HG03095 (cell line): ENCODE measurements at regions not wholly inside any gene's neighbourhood (a gene's known extent, or its start where the extent isn't known, plus 50 kb on each side); places are given as distances from the start of the nearest gene placed in this dataset.
"Not testable (repeated sequence)": the region's sequence is repeated elsewhere in the genome, so short reads cannot be mapped to it uniquely, and the experiment has no call there.

Experiments used
- ATAC-seq: cut with Tn5 transposase; IDR thresholded peaks from one replicate; pipeline ENCODE4 v1.9.1; 2021; ENCODE audit warnings: moderate library complexity; ENCODE audit not compliant: unreplicated experiment

DNA sequence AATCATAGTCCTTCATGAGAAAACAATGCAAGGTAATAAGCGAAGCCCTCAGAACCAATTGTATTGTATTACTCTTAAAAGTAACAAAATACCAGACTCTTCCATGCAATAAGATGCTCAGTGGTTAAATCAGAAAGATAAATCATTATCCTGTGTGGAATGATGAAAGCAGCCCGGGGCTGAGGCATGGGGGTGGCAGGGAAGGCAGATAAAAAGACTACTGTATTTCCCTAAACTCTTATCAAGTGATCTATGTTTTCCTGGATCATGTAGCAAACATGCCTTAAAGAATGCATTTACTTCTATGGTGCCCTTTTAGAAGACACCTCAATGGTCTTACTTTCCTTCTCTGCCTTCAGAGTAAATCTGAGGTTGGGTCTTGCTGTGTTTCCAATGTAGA is 105.6 kb upstream of the DAPK1 start:
- ATAC-seq, result no peak

DNA sequence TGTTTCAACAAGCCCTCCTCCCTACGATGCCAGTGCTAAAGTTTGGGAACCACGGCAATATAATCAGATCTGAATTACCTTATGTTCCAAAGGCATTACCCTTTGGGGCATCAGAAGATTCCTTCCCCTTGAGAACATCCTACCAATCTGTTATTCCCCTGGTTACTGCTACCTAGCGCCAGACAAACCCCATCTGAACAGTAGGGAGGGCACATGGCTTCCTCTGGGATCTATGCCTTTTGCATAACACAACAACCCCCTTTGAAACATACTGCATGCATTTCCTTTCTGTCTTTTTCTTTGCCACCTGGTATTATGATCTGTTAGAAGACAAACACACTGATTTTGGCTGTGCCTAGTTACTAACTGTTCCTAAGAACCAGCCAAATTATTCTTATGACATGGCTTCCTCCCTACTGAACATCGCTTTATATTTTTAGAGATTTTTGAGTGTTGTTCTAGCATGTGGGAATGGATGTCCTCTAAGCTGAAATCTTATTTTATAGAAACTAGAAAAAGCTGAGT is 103.9 kb upstream of the DAPK1 start:
- no peak for ATAC-seq

GRCh38 chr9:87395804-87396479 is 101.7 kb upstream of the DAPK1 start:
- no peak for ATAC-seq

DNA sequence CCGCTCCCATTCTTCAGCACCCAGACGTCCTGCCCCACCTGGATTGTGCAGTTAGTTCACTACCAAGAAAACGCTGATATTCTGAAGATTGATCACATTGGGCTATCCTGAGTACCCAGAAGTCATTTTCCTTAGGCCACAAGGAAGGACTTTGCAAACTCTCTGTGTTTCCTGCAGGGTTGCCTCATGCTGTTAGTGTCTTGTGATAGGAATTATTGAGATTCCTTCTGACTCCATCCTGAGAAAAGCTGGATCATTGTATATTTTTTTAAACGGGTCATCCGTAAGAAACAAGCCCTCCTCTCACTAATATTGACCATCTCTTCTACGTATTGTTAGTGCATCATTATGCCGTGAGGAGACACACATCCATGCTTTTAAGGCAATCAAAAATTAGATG is 96.0 kb upstream of the DAPK1 start:
- no peak for ATAC-seq

DNA sequence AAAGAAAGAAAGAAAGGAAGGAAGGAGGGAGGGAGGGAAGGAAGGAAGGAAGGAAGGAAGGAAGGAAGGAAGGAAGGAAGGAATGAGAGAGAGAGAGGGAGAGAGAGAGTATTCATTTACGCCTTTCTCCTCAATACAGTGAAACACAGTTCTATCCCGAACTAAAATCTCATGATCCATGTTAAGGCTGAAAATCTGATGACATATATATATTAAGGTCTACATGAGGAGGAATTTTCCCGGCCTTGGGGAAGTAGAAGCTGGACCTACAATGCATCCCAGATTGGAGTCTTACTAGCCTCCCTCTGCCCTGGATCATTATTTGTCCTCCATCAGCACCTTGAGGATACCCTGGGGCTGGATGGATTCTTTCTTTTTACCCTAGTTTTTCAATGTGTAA is 95.1 kb upstream of the DAPK1 start:
- no peak for ATAC-seq

DNA sequence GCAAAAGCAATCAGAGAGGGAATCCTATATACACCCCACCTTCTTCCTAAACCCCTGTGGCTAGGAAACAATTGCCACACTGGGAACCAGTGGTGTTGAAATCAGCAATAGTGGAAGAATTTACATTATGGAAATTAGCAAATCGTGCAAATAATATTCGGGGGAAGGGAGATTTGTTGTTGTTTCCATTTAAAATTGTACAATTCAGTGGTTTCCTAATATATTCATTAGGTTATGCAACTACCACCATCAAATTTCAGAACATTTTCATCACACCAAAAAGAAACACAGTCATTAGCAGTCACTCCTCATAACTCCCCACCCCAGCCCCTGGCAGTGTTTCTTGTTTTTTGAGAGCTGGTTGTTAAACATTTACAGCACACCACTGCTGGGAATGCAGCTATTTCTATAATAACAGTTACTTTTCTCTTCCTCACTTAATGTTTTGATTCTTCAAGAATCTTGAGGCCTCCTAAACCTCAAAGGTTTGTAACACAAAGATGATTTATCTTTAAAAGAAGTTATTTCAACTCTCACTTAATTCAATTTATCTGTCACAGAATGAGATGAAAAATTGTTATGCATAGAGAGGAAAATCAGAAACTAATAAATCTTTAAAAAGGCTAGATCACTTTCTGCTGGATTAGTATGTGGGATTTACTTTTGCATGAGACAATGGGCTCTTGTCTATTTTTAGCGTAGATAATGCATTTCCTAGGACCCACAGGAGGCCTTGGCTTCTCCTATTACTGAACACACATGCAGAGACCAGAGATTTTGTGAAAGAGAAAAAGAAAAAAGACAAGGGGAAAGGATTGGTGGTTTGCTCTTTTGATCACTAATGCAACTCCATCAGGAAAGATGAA is 91.8 kb upstream of the DAPK1 start:
- no peak for ATAC-seq

- ATAC-seq, result no peak
Measured at GRCh38 chr9:87406543-87407166, 91.0 kb upstream of the DAPK1 start.

DNA sequence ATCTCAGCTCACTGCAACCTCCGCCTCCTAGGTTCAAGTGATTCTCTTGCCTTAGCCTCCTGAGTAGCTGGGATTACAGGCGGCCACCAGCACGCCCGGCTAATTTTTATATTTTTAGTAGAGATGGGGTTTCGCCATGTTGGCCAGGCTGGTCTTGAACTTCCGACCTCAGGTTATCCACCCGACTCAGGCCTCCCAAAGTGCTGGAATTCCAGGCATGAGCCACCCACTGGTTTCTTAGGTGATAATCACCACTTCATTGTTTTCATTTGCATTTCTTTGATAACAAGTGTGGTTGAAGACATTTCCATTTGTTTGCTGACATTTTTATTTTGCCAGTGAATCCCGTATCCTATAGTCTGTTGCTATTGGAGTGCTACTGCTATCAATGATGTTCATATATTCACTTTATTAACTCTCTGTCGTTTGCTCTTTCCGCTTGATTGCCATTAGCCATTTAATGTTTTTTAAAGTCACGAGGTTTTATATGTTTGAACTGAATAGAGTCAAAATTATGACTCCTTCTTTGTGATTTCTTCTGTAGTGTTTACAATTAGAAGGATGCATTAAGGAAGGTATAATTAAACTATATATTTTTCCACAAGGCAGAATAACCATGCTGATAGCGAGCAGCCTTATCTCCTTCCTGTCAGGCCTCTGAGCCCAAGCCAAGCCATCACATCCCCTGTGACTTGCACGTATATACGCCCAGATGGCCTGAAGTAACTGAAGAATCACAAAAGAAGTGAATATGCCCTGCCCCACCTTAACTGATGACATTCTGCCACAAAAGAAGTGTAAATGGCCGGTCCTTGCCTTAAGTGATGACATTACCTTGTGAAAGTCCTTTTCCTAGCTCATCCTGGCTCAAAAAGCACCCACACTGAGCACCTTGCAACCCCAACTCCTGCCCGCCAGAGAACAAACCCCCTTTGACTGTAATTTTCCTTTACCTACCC is 87.3 kb upstream of the DAPK1 start:
- ATAC-seq, result not testable (repeated sequence)

DNA sequence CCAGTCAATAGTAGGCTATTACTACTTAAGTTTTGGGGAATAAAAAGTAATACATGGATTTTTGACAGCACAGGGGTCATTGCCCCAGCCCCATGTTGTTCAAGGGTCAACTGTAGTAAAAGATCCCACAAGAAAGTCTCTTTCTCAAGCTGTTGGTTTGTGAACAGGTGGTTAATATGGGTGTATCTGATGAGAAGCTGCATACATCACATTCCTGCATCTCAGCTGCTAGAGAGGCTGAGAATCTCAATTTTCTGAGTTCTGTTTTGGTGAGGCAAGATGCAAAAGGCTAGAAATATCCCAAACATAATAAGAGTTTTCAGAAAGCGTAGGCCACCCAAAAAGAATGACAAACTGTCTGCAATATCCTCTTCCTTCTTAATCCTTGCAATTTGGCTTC is 76.8 kb upstream of the DAPK1 start:
- no peak for ATAC-seq

- no peak for ATAC-seq
Measured at GRCh38 chr9:87421734-87422133, 75.9 kb upstream of the DAPK1 start.

- no peak for ATAC-seq
Measured at GRCh38 chr9:87422999-87423398, 74.7 kb upstream of the DAPK1 start.

DNA sequence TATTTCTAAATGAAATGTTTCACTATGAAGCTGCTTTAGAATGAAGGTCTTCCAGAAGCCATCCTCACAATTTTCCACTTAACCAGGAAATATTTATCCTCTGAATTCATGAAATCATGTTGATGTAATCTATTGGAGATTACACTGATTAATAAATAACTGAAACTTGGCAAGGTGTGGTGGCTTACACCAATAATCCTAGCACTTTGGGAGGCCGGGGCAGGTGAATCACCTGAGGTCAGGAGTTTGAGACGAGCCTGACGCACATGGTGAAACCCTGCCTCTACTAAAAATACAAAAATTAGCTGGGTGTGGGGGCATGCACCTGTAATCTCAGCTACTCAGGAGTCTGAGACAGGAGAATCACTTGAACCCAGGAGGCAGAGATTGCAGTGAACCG is 73.8 kb upstream of the DAPK1 start:
- not testable (repeated sequence) for ATAC-seq

- no peak for ATAC-seq
Measured at GRCh38 chr9:87425202-87425601, 72.5 kb upstream of the DAPK1 start.

DNA sequence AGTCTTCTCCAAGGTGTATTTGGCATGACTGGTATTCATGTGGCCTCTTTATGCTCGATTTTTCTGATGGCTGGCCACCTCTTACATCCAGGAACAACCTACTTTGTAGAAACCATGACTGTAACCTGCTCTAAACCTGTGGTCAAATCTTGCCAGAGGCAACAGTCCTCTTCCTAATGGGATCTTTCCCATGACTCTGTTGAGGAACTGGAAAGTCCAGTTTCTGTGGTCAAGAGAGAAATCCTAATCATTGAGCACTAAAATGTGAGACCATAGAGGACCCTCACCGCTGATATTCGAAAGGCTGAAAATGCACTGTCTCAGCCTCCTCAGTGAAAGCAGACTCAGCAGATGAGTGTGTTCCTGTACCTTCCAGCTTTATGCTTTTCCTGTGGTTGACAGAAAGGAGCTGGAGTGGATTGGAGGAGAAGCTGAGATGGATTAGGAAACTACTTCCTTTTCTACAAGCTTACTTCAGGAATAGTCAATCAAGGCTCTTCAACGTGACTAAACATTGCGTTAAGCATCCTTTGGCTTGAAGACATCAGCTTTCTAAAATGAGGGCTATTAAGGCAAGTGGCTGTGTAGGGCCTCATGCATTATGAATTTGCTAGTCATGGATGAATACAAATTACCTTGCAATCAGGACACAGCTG is 69.7 kb upstream of the DAPK1 start:
- ATAC-seq, result no peak

DNA sequence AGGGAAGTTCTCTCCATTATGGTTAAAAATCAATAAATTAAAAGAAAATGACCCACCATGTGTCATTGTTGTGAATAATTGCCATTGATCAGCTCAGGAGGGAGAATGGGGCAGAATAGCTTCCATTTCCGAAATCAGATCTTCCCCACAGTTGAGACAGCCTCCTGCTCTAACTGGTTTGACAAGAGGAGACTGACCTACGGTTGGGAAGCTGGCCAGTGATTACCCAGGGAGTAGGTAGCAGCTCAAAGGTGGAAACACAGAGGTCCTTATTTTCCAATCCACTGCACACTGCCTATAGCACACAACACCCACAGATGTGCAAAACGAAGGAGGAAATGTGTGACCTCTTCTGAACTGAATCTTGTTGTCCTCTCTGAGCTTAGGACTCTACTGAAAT is 69.0 kb upstream of the DAPK1 start:
- ATAC-seq, result no peak

GRCh38 chr9:87431837-87432236 is 65.8 kb upstream of the DAPK1 start:
- no peak for ATAC-seq

DNA sequence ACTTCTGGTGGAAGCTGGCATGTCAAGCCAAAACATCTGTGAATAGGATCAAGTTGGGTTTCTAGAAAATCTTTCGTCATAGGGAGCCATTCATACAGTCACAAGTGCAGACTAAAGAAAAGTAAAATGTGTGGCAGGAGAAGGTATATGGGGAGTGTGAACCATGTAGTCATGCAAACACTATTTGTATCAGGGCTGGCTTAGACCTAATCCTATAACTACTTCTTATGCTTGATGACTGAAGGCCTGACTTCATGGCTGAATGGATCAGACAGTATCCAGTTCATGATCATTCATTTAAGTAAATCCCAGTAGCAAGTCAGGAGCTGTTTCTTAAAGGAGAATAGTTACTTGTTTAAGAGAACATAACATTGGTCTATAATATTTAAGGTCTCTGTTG is 63.8 kb upstream of the DAPK1 start:
- ATAC-seq, result no peak

DNA sequence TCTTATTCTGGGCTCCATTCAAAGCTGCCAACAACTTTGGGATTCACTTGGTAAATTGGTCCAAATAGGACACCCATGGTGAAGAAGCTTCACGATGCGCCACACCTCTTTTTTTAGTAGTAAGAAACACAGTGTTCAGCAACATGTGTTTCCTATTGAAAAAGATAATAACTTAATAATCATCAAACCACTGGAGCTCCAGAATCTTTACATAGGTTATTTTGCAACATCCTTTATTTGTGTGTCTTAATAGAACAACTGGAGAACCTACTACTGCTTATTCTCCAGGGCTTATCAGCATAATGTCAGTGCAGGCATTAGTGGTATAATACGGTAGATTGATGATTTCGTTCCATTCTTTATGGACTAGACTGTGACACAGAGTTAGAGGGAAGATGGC is 63.3 kb upstream of the DAPK1 start:
- no peak for ATAC-seq

DNA sequence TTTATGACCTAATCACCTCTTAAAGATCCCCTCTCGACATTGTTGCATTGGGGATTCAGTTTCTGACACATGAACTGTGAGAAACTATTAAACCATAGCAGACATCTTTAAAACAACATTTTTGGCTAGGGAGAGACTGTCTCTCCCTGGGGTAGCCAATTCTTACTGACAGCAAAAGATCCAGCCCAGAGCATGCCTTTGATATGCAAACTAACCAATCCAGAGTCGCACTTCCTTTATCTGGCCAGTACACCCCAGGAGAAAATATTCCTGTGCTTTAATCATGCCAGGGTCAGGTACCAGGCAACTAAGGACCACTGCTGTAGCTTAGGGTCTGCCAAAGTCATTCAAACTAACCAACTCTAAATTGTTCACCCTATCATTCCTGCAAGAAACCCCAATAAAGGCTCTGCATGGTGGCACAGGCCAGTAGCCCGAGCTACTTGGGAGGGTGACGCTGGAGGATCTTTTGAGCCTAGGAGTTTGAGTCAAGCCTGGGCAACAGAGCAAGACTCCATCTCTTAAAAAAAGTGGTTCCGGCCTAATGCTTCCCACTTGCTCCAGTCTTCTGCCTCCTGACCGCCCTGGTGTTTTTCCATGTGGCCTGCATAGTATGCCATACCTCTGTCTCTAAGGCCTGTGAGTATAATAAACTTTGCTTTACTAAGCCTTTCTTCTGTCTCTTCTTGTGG is 62.3 kb upstream of the DAPK1 start:
- ATAC-seq, result no peak

- ATAC-seq, result no peak
Measured at GRCh38 chr9:87436716-87437115, 61.0 kb upstream of the DAPK1 start.
